Hepatocyte (in vitro differentiated cells): ENCODE measurements at regions not wholly inside any gene's neighbourhood (a gene's known extent, or its start where the extent isn't known, plus 50 kb on each side); places are given as distances from the start of the nearest gene placed in this dataset.

ENCODE experiments used
- DNase-seq: peaks from one replicate; pipeline ENCODE4 v3.0.0-alpha.2; 2016; ENCODE audit warnings: low spot score
- H2AFZ ChIP-seq: fragments of 200-600 bp; sonication (generic); 2 replicates; pipeline ENCODE4 v1.6.0; 2016; ENCODE audit warnings: antibody characterized with exemption, mild to moderate bottlenecking
- H3K27ac ChIP-seq: fragments of 200-600 bp; sonication (generic); 2 replicates; pipeline ENCODE4 v1.5.1; 2016; ENCODE audit warnings: mild to moderate bottlenecking
- H3K27me3 ChIP-seq: fragments of 200-600 bp; sonication (generic); 2 replicates; pipeline ENCODE4 v1.6.1; 2016
- H3K36me3 ChIP-seq: fragments of 200-600 bp; sonication (generic); replicated peaks from 2 replicates; pipeline ENCODE4 v1.5.1; 2016; ENCODE audit warnings: low read depth; ENCODE audit not compliant: insufficient read depth
- H3K4me1 ChIP-seq: fragments of 200-600 bp; sonication (generic); 2 replicates; pipeline ENCODE4 v1.5.1; 2016; ENCODE audit warnings: mild to moderate bottlenecking, moderate library complexity; ENCODE audit not compliant: insufficient read depth
- H3K4me2 ChIP-seq: fragments of 200-600 bp; sonication (generic); 2 replicates; pipeline ENCODE4 v1.6.0; 2016
- H3K4me3 ChIP-seq: fragments of 200-600 bp; sonication (generic); 2 replicates; pipeline ENCODE4 v1.5.1; 2016; ENCODE audit warnings: mild to moderate bottlenecking
- H3K79me2 ChIP-seq: fragments of 200-600 bp; sonication (generic); 2 replicates; pipeline ENCODE4 v1.6.0; 2017; ENCODE audit warnings: mild to moderate bottlenecking
- H3K9me2 ChIP-seq: fragments of 200-600 bp; sonication (generic); replicated peaks from 2 replicates; pipeline ENCODE4 v1.6.0; 2017; ENCODE audit warnings: mild to moderate bottlenecking; ENCODE audit not compliant: insufficient read depth
- H3K9me3 ChIP-seq: fragments of 200-600 bp; sonication (generic); 2 replicates; pipeline ENCODE4 v1.5.1; 2016; ENCODE audit warnings: low read depth, mild to moderate bottlenecking
- H4K20me1 ChIP-seq: fragments of 200-600 bp; sonication (generic); 2 replicates; pipeline ENCODE4 v1.6.0; 2016; ENCODE audit warnings: mild to moderate bottlenecking; ENCODE audit not compliant: insufficient read depth, poor library complexity, severe bottlenecking
- EZH2 ChIP-seq: fragments of 200-600 bp; sonication (generic); IDR thresholded peaks from 2 replicates; pipeline ENCODE4 v1.6.1; 2016; ENCODE audit warnings: antibody characterized with exemption, mild to moderate bottlenecking, borderline replicate concordance
- EZH2phosphoT487 ChIP-seq: fragments of 200-600 bp; sonication (generic); IDR thresholded peaks from one replicate; pipeline ENCODE4 v1.6.1; 2018; ENCODE audit warnings: antibody characterized with exemption, mild to moderate bottlenecking, low read depth, moderate library complexity; ENCODE audit not compliant: unreplicated experiment, severe bottlenecking
- WGBS: methylation state at CpG from one replicate; pipeline ENCODE4 v1.1.6; 2016; ENCODE audit warnings: low lambda C conversion rate; ENCODE audit errors: missing lambda C conversion rate; 5-methylcytosine and 5-hydroxymethylcytosine counted together
- TF ChIP-seq, protein P1 (sequence below): fragments of 200-600 bp; sonication (generic); IDR thresholded peaks from 2 replicates; pipeline ENCODE4 v1.5.1; 2016; ENCODE audit warnings: antibody characterized with exemption, mild to moderate bottlenecking; ENCODE audit not compliant: poor library complexity

DNA sequence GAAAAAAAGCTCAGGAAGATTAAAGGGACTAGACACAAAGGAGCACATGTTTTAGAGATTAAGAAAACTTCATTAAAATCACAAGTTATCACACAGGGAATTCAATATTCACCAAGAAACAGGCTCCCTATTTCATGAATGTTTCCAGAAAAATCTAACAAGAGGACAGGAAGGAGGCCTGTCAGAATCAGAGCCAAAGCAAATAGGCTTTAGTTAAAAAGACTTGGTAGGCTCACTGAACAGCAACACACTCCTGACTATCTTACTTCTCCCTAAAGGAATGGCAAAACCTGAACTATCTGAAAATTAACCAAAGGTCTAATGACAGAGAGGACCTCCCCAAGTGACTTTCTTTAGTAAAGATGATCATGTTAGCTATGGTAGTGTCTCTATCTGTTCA lies 188.3 kb upstream of the MEOX2 start:
- no peaks in the 10 kb centered on the region for H3K4me1 ChIP-seq
- no peak overlapping the region for H3K27ac ChIP-seq
- no peak for DNase-seq
- TF ChIP-seq, protein P1, sequence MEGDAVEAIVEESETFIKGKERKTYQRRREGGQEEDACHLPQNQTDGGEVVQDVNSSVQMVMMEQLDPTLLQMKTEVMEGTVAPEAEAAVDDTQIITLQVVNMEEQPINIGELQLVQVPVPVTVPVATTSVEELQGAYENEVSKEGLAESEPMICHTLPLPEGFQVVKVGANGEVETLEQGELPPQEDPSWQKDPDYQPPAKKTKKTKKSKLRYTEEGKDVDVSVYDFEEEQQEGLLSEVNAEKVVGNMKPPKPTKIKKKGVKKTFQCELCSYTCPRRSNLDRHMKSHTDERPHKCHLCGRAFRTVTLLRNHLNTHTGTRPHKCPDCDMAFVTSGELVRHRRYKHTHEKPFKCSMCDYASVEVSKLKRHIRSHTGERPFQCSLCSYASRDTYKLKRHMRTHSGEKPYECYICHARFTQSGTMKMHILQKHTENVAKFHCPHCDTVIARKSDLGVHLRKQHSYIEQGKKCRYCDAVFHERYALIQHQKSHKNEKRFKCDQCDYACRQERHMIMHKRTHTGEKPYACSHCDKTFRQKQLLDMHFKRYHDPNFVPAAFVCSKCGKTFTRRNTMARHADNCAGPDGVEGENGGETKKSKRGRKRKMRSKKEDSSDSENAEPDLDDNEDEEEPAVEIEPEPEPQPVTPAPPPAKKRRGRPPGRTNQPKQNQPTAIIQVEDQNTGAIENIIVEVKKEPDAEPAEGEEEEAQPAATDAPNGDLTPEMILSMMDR = no peak
- TF ChIP-seq EZH2phosphoT487 (no peak), EZH2 (no peak)
- H3K4me3 ChIP-seq = no peak overlapping the region
- no peaks in the 10 kb centered on the region for H3K9me3 ChIP-seq
- no peaks in the 10 kb centered on the region for H3K9me2 ChIP-seq
- no peaks in the 10 kb centered on the region for H3K36me3 ChIP-seq
- no peaks in the 10 kb centered on the region for H3K79me2 ChIP-seq
- peak overlapping the region; percentile 33 for H2AFZ ChIP-seq
- no peak overlapping the region for H3K4me2 ChIP-seq
- H4K20me1 ChIP-seq = no peaks in the 10 kb centered on the region
- H3K27me3 ChIP-seq = no peaks in the 10 kb centered on the region

DNA sequence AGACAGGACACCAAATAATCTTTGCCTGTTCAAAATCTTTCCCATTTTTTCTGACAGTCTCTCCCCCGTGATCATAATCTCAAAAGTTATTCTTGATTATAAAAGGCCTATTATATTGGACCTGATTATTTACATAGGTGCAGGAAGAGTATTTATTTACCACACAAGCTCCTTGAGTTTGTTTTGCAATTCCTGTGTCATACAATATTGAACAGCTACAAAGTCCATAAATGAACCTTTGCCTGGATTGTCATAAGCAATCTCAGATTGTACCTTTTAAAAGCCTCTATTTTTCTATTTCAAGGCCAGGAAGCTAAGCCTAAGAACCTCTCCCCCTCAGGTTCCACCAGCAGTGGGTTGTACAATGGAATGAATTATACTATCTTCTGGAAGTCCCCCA lies 183.9 kb upstream of the MEOX2 start:
- Histone ChIP-seq H3K27me3 (no peaks in the 10 kb centered on the region), H3K4me1 (no peaks in the 10 kb centered on the region), H3K4me3 (no peak overlapping the region), H3K79me2 (no peaks in the 10 kb centered on the region), H3K36me3 (no peaks in the 10 kb centered on the region), H3K9me3 (no peaks in the 10 kb centered on the region), H2AFZ (no peak overlapping the region), H3K9me2 (no peaks in the 10 kb centered on the region), H3K27ac (no peak overlapping the region), H3K4me2 (no peak overlapping the region), H4K20me1 (no peaks in the 10 kb centered on the region)
- no peak for DNase-seq
- TF ChIP-seq, protein P1 = no peak
- TF ChIP-seq EZH2 = no peak
- TF ChIP-seq EZH2phosphoT487 = no peak
- 72% methylated on average over 1 of the region's 1 CpG for WGBS

GRCh38 chr7:15867441-15867840 lies 181.0 kb upstream of the MEOX2 start:
- no peaks in the 10 kb centered on the region for H3K79me2 ChIP-seq
- no peaks in the 10 kb centered on the region for H3K9me2 ChIP-seq
- no peaks in the 10 kb centered on the region for H3K27me3 ChIP-seq
- no peak overlapping the region for H3K4me3 ChIP-seq
- H3K36me3 ChIP-seq = no peaks in the 10 kb centered on the region
- WGBS = 97% methylated on average over 1 of the region's 1 CpG
- no peaks in the 10 kb centered on the region for H4K20me1 ChIP-seq
- H3K4me2 ChIP-seq = no peak overlapping the region
- no peak overlapping the region for H2AFZ ChIP-seq
- no peak for DNase-seq
- no peaks in the 10 kb centered on the region for H3K9me3 ChIP-seq
- no peak for TF ChIP-seq EZH2
- TF ChIP-seq, protein P1 = no peak
- TF ChIP-seq EZH2phosphoT487 = no peak
- H3K4me1 ChIP-seq = no peaks in the 10 kb centered on the region
- H3K27ac ChIP-seq = no peak overlapping the region

DNA sequence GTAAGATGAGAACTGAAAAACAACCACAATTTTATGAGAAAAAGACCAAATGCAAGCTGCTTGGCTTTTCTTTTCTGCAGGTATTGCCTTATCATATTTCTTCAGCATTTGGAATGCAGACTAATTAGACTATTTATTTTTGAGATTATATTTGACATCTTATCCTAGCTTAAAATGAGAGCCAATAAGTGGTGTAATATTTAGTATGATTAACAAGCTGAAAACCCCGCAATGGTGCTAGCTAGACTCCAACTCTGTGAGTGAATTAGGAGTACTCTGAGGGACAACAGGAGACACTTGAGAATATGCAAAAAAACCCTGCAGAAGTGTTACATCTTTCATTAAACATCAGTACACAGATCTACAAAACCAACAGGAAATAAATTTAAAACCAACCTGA lies 180.3 kb upstream of the MEOX2 start:
- Histone ChIP-seq H3K9me2 (no peaks in the 10 kb centered on the region), H3K36me3 (no peaks in the 10 kb centered on the region), H3K79me2 (no peaks in the 10 kb centered on the region), H3K4me1 (no peaks in the 10 kb centered on the region), H3K27ac (no peak overlapping the region), H3K4me2 (no peak overlapping the region), H3K27me3 (no peaks in the 10 kb centered on the region), H3K4me3 (no peak overlapping the region), H2AFZ (no peak overlapping the region), H4K20me1 (no peaks in the 10 kb centered on the region), H3K9me3 (no peaks in the 10 kb centered on the region)
- TF ChIP-seq, protein P1 = no peak
- TF ChIP-seq EZH2phosphoT487 (no peak), EZH2 (no peak)
- DNase-seq = no peak
- WGBS = 70% methylated on average over 1 of the region's 1 CpG
